Activated CD4-positive, alpha-beta T cell treated with anti-CD3 and anti-CD28 coated beads for 48 hours (primary cell): ENCODE measurements at regions not wholly inside any gene's neighbourhood (a gene's known extent, or its start where the extent isn't known, plus 50 kb on each side); places are given as distances from the start of the nearest gene placed in this dataset.
"Not testable (repeated sequence)": the region's sequence is repeated elsewhere in the genome, so short reads cannot be mapped to it uniquely, and the experiment has no call there.

Experiments used
- DNase-seq: peaks from one replicate; pipeline ENCODE4 v3.0.0-alpha.2; 2020

- no peak for DNase-seq
Measured at GRCh38 chr3:95215437-95215957, 1152.6 kb downstream of the NSUN3 start.

DNA sequence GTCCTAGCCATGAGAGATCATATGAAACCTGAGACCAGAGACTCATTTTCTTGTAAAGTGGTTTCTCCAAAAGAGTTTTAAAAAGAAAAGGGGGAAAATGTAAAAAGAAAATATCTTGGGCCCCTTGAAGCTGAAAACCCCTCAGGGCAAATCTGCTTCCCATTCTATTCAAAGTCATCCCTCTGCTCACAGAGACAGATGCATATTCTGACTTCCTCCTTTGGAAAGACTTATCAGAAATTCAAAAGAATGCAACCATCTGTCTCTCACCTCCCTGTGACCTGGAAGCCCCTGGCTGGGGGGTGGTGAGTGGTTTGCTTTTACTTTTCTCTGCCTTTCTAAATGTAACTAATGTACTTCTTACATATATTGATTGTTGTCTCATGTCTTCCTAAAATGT, 1154.8 kb downstream of the NSUN3 start:
- DNase-seq = no peak

DNA sequence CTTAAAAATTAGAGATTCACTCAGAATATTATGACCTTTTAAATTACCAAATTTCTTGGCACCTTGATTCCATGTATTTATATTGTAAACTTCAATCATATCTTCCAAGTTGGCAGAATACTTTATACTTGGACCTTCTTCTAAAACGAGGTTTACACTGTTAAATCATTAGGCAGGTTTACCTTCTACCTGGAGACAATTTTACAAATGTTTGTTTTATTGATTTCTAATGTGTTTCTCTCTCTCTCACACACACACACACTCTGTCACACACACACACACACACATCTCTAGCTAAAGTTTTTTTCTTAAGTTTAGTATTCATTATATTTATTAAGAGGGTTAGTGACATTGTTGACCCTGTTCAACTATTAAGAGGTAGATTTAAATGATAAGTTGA, 1155.6 kb downstream of the NSUN3 start:
- no peak for DNase-seq

DNA sequence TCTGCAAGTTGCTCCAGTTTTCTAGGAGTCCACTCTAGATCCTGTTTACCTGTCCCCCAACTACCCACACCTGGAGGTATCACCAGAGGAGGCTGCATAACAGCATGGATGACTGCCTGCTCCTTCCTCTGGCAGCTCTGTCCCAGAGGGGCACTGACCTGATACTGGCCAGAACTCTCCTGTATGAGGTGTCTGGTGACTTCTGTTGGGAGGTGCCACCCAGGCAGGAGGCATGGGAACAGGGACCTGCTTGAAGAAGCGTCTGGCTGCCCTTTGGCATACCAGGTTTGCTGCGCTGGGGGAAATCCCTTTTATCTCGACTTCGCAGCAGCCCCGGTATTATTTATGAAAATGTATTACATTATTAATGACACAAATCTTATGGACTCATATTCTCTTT, 1163.6 kb downstream of the NSUN3 start:
- DNase-seq = no peak

DNA sequence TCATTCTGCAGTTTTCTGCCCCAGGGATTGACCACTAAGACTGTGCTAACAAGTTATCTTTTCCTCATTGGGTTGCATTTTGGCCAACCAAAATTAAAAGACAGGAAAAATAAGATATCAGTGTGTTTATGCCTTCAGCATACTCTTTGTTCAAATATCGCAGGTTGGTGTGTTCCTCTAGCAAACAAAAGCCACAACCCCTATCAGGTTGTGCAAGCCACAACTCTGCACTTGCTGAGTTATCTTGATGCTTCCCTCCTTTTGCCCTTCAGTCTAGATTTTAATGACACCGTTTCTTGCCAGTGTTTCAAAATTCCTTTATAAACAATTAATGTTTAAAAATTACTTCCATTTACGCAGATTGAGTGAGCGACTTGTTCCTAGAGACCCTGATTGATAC, 1164.2 kb downstream of the NSUN3 start:
- DNase-seq = no peak

GRCh38 chr3:95228416-95228815, 1165.6 kb downstream of the NSUN3 start:
- DNase-seq = no peak

- no peak for DNase-seq
Measured at GRCh38 chr3:95235916-95236315, 1173.1 kb downstream of the NSUN3 start.

DNA sequence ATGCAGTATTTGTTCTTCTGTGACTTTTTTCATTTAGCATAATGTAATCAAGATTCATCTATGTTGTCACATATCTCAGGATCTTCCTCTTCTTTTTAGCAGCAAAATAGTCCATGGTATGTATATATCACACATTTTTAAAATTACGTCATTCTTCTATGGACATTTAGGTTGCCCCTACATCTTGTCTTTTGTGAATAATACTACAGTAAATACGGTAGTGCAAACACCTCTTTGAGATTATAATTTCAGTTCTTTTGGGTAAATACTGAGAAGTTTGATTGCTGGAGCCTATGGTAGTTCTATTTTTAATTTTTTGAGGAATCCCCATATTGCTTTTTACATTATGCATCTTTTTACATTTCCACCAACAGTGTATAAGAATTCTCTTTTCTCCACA, 1174.9 kb downstream of the NSUN3 start:
- DNase-seq = no peak

DNA sequence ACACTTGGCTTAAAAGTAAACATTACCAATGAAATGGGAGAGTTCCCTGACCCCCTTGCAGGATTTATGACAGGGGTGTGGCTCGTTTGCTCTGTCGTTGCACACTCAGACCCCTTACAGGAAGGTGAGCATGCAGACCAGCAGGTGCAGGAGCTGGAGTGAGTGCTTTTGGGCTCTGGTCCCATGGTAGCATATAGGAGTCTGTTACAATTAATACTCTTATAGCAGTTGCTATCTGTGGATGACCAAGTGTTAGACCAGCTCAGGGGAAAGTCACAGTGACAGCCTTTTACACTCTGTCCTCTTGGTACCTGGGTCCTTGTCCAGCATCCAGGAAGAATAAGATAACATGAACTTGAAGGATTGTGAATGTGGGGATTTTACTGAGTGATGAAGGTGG, 1177.5 kb downstream of the NSUN3 start:
- DNase-seq = no peak

DNA sequence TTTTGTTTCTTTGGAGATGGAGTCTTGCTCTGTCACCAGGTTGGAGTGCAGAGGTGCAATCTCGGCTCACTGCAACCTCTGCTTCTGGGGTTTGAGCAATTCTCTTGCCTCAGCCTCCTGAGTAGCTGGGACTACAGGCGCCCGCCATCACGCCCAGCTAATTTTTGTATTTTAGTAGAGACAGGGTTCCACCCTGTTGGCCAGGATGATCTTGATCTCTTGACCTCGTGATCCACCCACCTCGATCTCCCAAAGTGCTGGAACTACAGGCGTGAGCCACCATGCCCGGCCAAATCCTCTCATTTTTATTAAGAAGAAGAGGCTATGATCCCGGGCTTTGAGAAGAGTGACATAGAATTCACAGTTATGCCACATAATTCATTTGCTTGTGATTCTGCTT, 1178.4 kb downstream of the NSUN3 start:
- not testable (repeated sequence) for DNase-seq

GRCh38 chr3:95246413-95246812, 1183.6 kb downstream of the NSUN3 start:
- DNase-seq = no peak

GRCh38 chr3:95254061-95254460, 1191.2 kb downstream of the NSUN3 start:
- DNase-seq = no peak

- no peak for DNase-seq
Measured at GRCh38 chr3:95254758-95255157, 1191.9 kb downstream of the NSUN3 start.

DNA sequence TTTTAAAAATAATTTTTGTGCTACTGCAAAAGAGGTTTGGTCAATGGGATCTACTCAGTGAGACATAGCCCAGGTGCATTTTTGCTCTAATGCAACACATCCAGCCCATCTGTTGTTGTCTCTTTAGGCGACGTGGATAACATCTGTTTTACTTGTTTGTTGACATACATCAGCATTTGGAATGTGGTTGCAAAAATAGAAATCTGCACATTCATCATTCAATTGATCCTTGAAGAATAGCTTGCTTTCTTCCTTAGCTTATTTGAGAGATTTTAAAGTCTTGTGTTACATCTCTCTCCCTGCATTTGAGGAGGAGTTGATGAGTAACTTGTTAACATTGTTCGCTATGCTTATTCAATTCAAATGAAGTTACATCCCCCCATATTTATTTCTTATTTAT, 1202.3 kb downstream of the NSUN3 start:
- no peak for DNase-seq

DNA sequence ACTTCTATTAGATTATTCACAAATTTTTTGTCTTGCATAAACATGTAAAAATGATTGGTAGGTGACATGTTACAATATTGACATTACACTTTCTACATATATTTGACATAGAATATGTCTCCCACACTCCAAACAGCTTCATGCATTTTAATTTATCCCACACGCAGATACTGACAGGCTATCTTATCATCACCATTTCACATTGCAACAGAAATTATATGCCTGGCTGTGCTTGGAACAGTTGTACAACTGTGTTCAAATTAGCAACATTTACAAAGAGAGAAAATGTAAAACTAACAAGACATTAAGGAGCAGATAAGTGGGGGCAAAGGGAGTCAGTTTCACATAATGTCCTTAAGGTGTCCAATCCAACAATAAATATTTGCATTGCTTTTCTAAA, 1208.5 kb downstream of the NSUN3 start:
- no peak for DNase-seq

- DNase-seq = no peak
Measured at GRCh38 chr3:95272166-95272565, 1209.3 kb downstream of the NSUN3 start.

- DNase-seq = no peak
Measured at GRCh38 chr3:95272781-95273180, 1209.9 kb downstream of the NSUN3 start.

DNA sequence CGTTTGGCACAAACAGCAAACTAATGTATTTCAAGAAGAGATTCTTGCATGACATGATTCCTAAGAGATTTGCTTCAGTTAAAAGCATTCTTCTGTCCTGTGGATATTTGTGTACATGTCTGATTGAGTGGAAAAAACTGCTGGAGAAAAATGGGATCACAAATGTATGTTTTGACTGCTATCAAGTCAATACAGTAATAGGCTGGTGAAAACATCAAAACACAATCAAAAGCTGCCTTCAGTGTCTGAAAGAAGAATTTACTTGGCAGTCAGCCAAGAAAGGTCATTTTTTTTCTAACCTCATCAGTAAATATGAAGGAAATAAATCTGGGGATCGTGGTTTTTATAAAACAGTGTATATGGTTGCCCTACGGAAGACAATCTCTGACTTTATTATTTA, 1214.8 kb downstream of the NSUN3 start:
- DNase-seq = no peak

GRCh38 chr3:95280711-95281352, 1218.0 kb downstream of the NSUN3 start:
- no peak for DNase-seq

DNA sequence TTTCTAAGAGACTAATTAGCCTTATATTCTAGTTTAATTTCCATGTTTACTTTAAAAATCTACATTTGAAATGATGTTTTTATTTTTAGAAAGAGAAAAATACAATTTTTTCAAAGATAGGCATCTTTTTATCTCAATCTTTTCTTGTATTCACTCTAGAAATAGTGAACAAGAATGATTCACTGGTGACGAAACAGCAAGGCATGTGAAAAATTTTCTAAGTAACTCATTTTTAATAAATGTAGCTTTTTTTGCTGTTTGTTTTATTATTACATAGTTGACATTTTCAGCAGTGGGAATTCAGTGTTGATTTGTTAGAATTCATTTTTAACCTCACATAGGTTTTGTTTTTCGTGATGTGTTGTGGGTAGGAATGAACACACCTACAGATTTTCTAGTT, 1226.4 kb downstream of the NSUN3 start:
- no peak for DNase-seq

GRCh38 chr3:95297581-95297980, 1234.7 kb downstream of the NSUN3 start:
- DNase-seq = no peak

DNA sequence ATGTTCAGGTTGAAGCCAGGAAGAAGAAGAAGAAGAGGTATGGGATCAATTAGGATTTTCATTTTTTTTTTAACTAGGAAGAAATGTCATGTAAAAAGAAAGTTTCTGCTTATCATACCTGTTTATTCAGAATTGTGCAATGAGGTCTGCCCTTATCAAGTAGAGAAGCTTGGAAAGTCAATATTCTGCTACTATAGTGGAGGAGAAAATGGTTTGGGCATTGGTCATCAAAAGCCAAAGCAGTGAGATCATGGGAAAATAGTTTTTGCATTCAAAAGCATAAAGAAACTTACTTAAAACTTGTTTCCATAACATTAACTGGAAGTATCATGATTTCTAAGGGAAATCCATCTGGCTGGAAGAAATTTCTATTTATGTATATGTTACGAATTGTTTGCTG, 1239.2 kb downstream of the NSUN3 start:
- DNase-seq = no peak

DNA sequence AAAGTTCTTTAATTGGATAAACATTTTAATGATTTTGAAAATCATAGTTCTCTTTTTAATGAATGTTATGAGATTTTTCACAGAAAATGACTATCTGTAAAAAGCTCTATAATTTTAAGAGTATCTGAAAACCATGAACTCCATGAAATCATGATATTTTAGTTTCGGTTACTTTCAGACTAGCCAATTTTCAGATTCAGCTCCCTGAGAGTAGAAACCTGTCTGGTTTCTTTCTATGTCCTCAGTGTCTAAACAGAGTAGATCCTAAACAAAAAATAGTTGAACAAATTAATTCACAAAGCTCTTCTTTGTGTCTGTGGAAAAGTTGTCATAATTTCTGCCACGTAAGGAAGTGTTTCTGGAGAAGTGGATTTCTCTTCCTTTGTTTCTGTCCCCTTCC, 1247.7 kb downstream of the NSUN3 start:
- no peak for DNase-seq

GRCh38 chr3:95311272-95311671, 1248.4 kb downstream of the NSUN3 start:
- no peak for DNase-seq

DNA sequence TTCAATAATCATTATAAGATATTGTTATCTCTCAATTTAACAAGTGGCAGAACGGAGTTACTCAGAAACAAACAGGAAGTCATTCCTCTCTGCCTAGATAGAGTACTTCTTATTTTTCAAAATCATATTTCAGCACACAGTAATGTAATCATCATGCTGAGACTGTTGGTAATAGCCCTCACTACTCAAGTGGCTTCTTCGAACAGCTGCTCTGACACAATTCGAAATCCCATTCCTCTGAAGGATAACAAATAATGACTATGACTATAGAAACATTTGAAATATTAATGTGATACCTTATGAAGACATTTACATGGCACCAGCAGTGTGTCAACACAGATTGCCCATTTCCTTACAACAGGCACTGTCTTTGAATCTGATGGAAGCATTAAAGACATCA, 1249.8 kb downstream of the NSUN3 start:
- DNase-seq = no peak
